ENCODE measurements at regions not wholly inside any gene's neighbourhood (a gene's known extent, or its start where the extent isn't known, plus 50 kb on each side); places are given as distances from the start of the nearest gene placed in this dataset.

DNA sequence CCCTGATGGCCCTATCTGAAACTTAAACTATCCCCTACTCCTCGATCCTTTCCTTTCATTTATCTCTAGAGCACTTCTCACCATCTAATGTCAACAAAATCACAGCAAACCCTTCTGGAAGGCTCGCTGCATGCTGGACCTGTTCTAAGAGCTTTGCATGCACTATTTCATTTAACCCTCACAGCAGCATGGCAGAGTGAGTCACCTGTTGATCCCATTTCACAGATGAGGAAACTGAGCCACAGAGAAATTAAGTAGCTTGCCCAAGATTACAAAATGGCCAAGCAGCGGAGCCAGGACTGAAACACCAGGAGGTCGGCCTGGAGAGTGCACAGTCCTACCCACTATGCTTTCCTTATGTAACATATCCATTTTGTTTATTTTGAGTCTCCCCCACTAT lies 93.1 kb downstream of the ZNF622 start:
- TF ChIP-seq SIN3A (IDR thresholded peaks at IDR 0.05; ENCODE audit: borderline replicate concordance, insufficient read depth, low read length) = no peak
- no peak for TF ChIP-seq TAF1 (IDR thresholded peaks at IDR 0.05; ENCODE audit: borderline replicate concordance, insufficient read depth, low read length)
- no peak for TF ChIP-seq POLR2AphosphoS5 (IDR thresholded peaks at IDR 0.05; ENCODE audit: low read depth, low read length)
- TF ChIP-seq FOXP2 (optimal IDR thresholded peaks at IDR 0.05; ENCODE audit: borderline replicate concordance, extremely low read depth, extremely low read length, insufficient read depth) = no peak
- TF ChIP-seq, protein P1, sequence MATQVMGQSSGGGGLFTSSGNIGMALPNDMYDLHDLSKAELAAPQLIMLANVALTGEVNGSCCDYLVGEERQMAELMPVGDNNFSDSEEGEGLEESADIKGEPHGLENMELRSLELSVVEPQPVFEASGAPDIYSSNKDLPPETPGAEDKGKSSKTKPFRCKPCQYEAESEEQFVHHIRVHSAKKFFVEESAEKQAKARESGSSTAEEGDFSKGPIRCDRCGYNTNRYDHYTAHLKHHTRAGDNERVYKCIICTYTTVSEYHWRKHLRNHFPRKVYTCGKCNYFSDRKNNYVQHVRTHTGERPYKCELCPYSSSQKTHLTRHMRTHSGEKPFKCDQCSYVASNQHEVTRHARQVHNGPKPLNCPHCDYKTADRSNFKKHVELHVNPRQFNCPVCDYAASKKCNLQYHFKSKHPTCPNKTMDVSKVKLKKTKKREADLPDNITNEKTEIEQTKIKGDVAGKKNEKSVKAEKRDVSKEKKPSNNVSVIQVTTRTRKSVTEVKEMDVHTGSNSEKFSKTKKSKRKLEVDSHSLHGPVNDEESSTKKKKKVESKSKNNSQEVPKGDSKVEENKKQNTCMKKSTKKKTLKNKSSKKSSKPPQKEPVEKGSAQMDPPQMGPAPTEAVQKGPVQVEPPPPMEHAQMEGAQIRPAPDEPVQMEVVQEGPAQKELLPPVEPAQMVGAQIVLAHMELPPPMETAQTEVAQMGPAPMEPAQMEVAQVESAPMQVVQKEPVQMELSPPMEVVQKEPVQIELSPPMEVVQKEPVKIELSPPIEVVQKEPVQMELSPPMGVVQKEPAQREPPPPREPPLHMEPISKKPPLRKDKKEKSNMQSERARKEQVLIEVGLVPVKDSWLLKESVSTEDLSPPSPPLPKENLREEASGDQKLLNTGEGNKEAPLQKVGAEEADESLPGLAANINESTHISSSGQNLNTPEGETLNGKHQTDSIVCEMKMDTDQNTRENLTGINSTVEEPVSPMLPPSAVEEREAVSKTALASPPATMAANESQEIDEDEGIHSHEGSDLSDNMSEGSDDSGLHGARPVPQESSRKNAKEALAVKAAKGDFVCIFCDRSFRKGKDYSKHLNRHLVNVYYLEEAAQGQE (IDR thresholded peaks at IDR 0.05; ENCODE audit: insufficient read depth in 1 of 2, low read depth in 2 of 2, low read length in 2 of 2) = no peak

DNA sequence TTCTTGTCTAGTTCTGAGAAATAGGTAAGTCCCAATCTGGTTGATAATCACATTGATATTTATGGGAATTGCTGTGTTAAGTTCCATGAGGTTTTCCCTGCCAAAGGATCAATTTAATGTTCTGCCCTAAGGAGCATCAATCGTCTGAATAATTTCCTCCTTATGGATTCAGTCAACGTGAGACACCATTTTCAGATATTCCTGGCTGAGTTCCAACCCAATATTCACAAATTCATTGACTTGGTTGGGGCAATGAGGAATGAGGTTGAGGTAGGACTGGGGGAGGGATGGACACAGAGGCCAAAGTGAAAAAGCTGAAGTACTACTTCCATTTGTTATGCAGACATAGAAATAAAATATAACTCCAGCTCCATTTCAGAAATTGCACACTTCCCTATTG lies 99.1 kb downstream of the ZNF622 start:
- TF ChIP-seq POLR2AphosphoS5 (IDR thresholded peaks at IDR 0.05; ENCODE audit: low read depth, low read length) (no peak), FOXP2 (optimal IDR thresholded peaks at IDR 0.05; ENCODE audit: borderline replicate concordance, extremely low read depth, extremely low read length, insufficient read depth) (no peak), TAF1 (IDR thresholded peaks at IDR 0.05; ENCODE audit: borderline replicate concordance, insufficient read depth, low read length) (no peak), SIN3A (IDR thresholded peaks at IDR 0.05; ENCODE audit: borderline replicate concordance, insufficient read depth, low read length) (no peak)
- TF ChIP-seq, protein P1 (IDR thresholded peaks at IDR 0.05; ENCODE audit: insufficient read depth in 1 of 2, low read depth in 2 of 2, low read length in 2 of 2) = no peak

DNA sequence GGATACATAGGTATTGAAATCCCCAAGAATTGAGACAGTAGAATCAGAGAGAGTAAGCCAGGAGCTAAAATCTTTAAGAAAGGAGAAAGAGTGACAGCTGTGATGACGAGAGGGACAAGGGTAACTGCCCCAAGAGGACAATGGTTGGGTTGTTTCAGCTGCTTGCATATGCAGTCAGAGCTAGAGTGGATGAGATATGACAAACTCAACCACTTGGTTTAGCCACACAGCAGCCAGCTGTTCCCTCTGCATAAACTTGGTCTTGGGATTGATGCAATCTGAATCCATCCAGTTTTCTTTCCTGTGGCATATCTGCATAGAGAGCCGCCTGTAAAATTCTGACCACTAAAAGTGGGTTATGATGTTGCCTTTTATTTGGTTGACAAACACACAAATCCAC lies 100.7 kb downstream of the ZNF622 start:
- TF ChIP-seq FOXP2 (optimal IDR thresholded peaks at IDR 0.05; ENCODE audit: borderline replicate concordance, extremely low read depth, extremely low read length, insufficient read depth) (no peak), TAF1 (IDR thresholded peaks at IDR 0.05; ENCODE audit: borderline replicate concordance, insufficient read depth, low read length) (no peak), POLR2AphosphoS5 (IDR thresholded peaks at IDR 0.05; ENCODE audit: low read depth, low read length) (no peak), SIN3A (IDR thresholded peaks at IDR 0.05; ENCODE audit: borderline replicate concordance, insufficient read depth, low read length) (no peak)
- TF ChIP-seq, protein P1 (IDR thresholded peaks at IDR 0.05; ENCODE audit: insufficient read depth in 1 of 2, low read depth in 2 of 2, low read length in 2 of 2) = no peak

DNA sequence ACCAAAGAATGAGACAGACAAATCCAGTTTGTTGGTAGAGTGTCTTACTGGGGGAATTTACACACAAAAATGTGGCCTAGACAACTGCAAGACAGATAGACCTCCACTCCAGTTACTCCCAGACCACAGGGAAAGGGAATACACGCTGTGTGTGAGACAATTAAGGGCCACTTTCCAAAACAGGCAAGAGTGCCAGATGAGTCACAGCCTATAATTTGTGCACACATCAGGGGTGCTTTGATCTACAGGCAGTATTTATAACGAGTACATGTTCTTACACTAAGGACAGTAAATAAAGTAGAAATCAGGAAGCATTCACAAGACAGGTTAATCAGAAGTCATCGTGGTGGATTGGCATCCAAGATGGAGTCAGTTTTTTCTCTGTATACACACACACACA lies 114.8 kb downstream of the ZNF622 start:
- TF ChIP-seq POLR2AphosphoS5 (IDR thresholded peaks at IDR 0.05; ENCODE audit: low read depth, low read length) (no peak), TAF1 (IDR thresholded peaks at IDR 0.05; ENCODE audit: borderline replicate concordance, insufficient read depth, low read length) (no peak), FOXP2 (optimal IDR thresholded peaks at IDR 0.05; ENCODE audit: borderline replicate concordance, extremely low read depth, extremely low read length, insufficient read depth) (no peak), SIN3A (IDR thresholded peaks at IDR 0.05; ENCODE audit: borderline replicate concordance, insufficient read depth, low read length) (no peak)
- TF ChIP-seq, protein P1 (IDR thresholded peaks at IDR 0.05; ENCODE audit: insufficient read depth in 1 of 2, low read depth in 2 of 2, low read length in 2 of 2) = no peak

DNA sequence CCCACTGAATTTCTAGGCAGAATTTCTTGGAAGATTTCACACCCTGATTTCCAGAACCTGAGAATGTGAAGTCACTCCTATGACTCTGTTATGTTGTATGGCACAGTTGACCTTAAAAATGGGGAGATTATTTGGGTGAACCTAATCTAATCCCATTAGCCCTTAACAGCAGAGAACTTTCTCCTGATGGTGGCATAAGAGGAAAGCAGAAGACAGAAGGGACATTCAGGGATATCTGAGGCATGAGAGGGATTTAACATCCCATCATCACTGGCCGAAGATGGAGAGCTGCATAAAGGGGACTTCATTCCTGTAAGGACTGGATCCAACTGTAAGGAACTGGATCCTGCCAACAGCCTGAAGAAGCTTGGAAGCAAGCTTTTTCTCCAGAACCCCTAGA lies 119.2 kb downstream of the ZNF622 start:
- TF ChIP-seq, protein P1 (IDR thresholded peaks at IDR 0.05; ENCODE audit: insufficient read depth in 1 of 2, low read depth in 2 of 2, low read length in 2 of 2) = no peak
- no peak for TF ChIP-seq SIN3A (IDR thresholded peaks at IDR 0.05; ENCODE audit: borderline replicate concordance, insufficient read depth, low read length)
- TF ChIP-seq FOXP2 (optimal IDR thresholded peaks at IDR 0.05; ENCODE audit: borderline replicate concordance, extremely low read depth, extremely low read length, insufficient read depth) = no peak
- no peak for TF ChIP-seq TAF1 (IDR thresholded peaks at IDR 0.05; ENCODE audit: borderline replicate concordance, insufficient read depth, low read length)
- TF ChIP-seq POLR2AphosphoS5 (IDR thresholded peaks at IDR 0.05; ENCODE audit: low read depth, low read length) = no peak
